ENCODE measurements at regions not wholly inside any gene's neighbourhood (a gene's known extent, or its start where the extent isn't known, plus 50 kb on each side); places are given as distances from the start of the nearest gene placed in this dataset.
A peak's percentile ranks its signal among the peaks of the same experiment; 100 is the strongest.
"Not testable (repeated sequence)": the region's sequence is repeated elsewhere in the genome, so short reads cannot be mapped to it uniquely, and the experiment has no call there.

GRCh38 chr13:26883613-26884257, 123.1 kb upstream of the GPR12 start:
- DNase-seq: no peak

- no peak for DNase-seq
These were observed 122.1 kb upstream of the GPR12 start for GRCh38 chr13:26882731-26883130.

GRCh38 chr13:26881154-26881553, 120.6 kb upstream of the GPR12 start:
- peak; percentile 4 for DNase-seq

- DNase-seq: no peak
These were observed 120.1 kb upstream of the GPR12 start for GRCh38 chr13:26880735-26881134.

GRCh38 chr13:26878438-26878837, 117.9 kb upstream of the GPR12 start:
- no peak for DNase-seq

- DNase-seq: no peak
These were observed 112.8 kb upstream of the GPR12 start for GRCh38 chr13:26873386-26873698.

GRCh38 chr13:26872525-26873385, 112.2 kb upstream of the GPR12 start:
- peak; percentile 18 for DNase-seq

GRCh38 chr13:26867451-26868091, 107.0 kb upstream of the GPR12 start:
- DNase-seq: peak; percentile 21

GRCh38 chr13:26864576-26864975, 104.0 kb upstream of the GPR12 start:
- no peak for DNase-seq

GRCh38 chr13:26861941-26862340, 101.4 kb upstream of the GPR12 start:
- DNase-seq: no peak

- DNase-seq: no peak
These were observed 95.3 kb upstream of the GPR12 start for GRCh38 chr13:26855921-26856320.

GRCh38 chr13:26855071-26855470, 94.5 kb upstream of the GPR12 start:
- no peak for DNase-seq

- no peak for DNase-seq
These were observed 92.7 kb upstream of the GPR12 start for GRCh38 chr13:26853323-26853722.

GRCh38 chr13:26847281-26847680, 86.7 kb upstream of the GPR12 start:
- no peak for DNase-seq

- not testable (repeated sequence) for DNase-seq
These were observed 84.5 kb upstream of the GPR12 start for GRCh38 chr13:26845063-26845462.

GRCh38 chr13:26839682-26840081, 79.1 kb upstream of the GPR12 start:
- DNase-seq: no peak

GRCh38 chr13:26838821-26839220, 78.2 kb upstream of the GPR12 start:
- no peak for DNase-seq

- no peak for DNase-seq
These were observed 77.4 kb upstream of the GPR12 start for GRCh38 chr13:26837997-26838396.

GRCh38 chr13:26837102-26837501, 76.5 kb upstream of the GPR12 start:
- no peak for DNase-seq

- DNase-seq: no peak
These were observed 76.0 kb upstream of the GPR12 start for GRCh38 chr13:26836626-26837025.

- DNase-seq: no peak
These were observed 74.1 kb upstream of the GPR12 start for GRCh38 chr13:26834646-26835045.

GRCh38 chr13:26831336-26831908, 70.8 kb upstream of the GPR12 start:
- no peak for DNase-seq

GRCh38 chr13:26829716-26830115, 69.1 kb upstream of the GPR12 start:
- DNase-seq: no peak

Measured in fibroblast of skin of back (primary cell).